C1 segment of cervical spinal cord (tissue), 14 donors: ENCODE measurements at regions not wholly inside any gene's neighbourhood (a gene's known extent, or its start where the extent isn't known, plus 50 kb on each side); places are given as distances from the start of the nearest gene placed in this dataset.
"Not testable (repeated sequence)": the region's sequence is repeated elsewhere in the genome, so short reads cannot be mapped to it uniquely, and the experiment has no call there.

Experiments
- DNase-seq, 14 donors: peaks; one replicate each; lab custom pipeline; 2025; lab: John Stamatoyannopoulos, UW

DNA sequence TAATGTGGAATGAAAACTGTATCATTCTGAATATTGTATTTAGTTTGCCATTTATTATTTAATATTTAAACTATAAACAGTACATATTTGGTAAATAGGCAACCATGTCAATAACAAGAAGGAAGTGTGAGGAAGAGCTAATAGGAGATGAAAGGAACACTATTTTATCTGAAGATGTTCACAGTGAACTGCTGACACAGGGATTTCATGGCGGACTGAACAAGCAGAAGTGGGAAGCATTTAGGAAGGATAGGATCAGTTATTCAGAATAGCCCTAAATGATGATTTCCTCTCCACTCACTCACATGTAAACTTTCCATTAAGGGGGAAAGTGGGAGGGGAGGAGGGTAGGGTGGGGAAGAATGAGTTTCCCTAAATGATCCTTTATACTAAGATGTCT is 682.4 kb downstream of the TOX3 start:
- no peak for DNase-seq

DNA sequence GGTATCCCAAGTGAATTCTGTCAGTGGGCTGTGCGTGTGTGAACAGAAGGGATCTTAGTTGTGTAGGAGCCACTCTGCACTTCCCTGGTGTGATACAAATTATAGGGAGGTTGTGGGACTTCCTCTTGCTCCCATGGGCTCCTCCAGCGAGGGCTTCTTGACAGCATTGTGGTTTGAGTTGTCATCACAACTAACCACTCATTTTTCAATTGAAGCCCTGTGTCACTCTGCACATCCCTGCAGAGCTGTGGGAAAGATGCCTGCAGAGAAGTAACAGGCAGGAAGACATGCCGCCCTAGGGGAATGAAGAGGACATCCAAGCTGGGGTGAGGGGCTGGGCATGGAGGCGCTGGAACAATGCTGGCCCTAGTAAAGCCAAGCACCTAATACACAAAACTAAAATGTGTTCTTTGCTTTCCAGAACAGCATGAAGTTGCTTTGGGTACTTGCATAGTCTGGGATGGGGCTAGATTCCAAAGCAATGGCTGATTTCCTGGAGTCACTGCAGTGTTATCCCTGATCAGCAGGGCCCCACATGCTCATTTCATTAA is 692.5 kb downstream of the TOX3 start:
- DNase-seq = no peak

DNA sequence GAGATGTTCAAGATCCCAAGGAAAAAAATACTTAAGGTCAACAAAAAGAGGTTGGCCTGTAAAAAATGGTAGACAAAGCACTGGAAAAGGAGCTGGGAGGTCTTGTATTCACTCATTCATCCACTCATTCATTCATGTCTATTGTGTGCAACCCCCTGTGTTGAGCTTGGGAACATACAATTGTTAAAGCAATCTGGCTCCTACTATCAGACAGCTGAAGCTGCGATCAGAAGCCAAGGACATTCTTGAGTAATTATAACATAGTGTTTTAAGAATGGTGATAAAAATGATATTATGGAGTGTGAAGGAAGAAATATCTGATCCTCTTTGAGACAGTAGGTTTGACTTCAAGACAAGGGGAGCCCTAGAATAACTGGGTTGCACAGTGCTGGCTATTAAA is 693.4 kb downstream of the TOX3 start:
- no peak for DNase-seq

DNA sequence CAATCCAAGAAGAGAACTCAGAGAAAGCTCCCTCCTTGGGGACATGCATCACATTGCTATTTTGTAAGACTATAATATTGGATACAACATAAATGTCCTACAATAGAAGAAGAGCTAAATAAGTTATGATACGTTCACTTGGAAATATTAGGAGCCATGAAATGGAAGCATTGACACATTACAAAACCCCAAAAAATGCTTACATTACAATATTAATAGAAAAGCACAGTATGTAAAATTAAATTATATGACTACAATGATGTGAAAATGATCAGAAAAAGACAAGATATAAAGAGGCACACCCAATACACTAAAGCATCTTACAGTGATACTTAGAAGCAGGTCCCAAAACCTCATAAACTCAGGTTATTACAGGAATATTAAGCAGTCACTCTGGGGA is 694.1 kb downstream of the TOX3 start:
- no peak for DNase-seq

DNA sequence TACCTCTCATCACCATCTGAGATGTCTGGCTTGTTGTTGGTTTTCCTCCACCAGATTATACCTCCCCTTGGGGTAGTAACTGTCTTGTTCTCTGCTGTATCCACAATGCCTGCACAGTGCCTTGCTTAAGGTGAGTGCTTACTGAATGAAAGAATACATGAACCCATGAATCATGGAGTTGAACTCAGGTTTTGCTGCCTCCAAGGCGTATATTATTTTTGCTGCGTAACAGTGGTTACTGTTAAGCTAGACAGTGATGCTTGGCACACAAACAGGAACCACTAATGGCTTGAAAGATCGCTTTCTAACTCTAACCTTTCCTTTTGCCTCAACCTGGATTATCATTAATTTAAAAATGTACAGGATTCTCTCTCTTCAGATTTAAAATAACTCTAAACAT is 695.8 kb downstream of the TOX3 start:
- DNase-seq = no peak

DNA sequence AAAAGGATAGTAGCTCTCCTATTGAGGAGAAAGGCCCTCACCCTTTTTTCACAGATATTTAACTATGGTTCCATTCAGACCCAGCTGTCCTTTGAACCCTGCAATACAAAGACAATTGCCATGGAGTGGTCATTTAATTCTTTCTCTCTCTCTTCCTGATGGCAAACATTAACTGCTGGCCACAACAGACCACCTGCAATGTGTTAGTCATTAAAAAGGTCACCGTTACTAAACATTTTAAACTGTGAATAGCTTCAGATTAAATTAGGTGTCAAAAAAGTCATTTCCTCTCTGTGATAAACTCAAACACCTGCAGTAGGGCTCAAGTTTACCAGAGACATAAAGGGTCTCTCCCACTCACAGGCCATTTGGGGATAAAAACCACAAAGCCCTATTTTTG is 697.2 kb downstream of the TOX3 start:
- DNase-seq = no peak

DNA sequence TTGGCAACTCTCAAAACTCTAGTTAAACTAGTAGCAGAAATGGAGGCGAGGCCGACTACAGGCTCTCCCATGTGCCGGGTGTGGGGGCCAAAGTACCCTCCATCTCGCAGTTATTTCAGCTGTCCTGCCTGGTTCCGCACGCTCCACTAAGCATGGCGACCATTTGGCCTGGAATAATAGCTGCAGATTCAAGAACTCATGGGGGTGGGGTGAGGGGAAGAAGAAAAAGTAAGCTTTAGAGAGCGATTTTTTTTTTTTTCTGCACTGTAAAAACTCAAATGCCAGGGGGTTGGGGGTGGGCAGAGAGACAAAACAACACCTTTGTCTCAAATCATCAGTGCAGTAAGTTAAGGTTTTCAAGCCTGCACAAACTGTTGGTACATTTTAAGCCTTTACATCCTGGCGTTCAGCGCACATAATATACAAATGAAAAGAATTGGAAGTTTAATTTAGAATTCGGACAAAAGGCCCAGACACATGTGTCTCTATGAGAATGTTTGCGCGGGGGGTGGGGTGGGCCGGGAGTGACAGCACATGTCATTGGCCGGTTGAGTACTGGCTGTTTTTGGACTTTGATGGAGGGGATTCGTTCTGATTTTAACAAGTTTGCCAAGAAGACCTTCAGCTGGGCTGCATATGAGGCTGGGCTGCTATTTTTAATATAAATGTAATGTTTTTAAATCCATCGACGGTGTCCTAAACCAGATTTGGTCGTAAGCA is 694.7 kb upstream of the SALL1 start:
- DNase-seq = no peak

DNA sequence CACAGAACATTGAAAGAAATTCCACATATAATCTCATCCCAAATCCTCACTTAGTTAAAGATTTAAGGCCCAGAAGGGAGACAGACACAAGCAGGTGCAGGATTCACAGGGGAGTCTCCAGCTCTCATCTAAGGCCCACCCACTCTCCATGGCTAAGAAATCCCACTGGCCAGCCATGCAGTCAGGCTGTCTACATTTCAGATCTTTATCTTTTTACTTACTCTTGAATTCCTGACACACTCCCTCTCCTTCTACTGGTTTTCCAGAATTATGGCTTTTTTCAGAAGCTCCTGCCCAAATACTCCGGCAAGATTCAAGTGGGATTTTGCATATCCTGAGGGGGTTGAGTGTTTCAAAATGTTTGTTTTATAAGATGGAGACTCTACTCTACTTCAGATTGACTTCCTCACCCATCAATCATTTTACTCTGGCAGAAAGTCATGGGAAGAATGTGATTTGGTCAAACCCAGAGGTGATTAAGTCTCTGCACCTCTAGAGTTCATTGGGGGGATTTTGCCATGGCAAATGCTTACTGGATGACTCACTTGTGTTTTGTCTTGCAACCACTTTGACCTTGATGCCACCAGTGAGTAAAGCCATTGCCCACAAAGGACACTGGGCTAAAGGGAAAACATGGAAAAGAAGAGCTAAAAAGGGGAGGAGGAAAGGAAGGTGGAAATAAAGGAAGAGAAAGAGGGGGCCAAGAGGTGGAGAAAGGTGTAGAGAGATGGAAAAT is 688.8 kb upstream of the SALL1 start:
- DNase-seq = no peak

DNA sequence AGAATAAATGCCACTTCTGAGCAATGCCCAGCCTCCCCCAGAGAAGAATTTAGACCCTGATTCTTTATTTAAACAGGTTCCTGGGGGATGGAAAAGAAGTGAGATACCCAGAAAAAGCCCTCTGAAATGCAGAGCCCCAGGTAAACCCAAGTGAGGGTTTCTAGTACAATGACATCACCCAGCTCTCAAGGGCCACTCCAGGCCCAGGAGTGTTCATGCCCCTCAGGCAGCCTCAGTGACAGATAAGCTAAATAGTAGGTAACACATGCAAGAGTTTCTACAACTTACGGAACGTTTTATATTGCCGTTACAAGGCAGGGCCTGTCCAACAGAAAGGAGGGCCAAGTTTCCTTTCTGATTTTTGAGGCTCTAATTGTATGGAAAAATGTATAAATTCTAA is 683.7 kb upstream of the SALL1 start:
- DNase-seq = no peak

DNA sequence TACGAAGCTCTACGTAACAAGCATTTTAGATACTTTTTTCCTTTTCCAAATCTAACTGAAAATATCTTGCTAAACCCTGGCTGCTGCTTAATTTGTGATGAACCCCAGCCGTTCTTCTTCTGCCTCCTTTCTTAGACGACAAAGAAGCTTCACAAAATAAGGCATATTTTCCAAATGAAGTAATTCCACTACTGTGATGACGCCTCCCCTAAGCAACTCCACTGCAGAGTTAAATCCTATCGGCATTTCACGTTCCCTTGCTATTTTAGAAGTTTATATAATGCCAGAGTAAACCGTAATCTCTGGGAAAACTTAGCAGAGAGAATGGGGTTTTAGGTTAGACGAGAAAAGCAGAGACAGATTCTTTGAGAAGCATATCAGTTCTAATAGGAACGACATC is 683.1 kb upstream of the SALL1 start:
- DNase-seq = no peak

DNA sequence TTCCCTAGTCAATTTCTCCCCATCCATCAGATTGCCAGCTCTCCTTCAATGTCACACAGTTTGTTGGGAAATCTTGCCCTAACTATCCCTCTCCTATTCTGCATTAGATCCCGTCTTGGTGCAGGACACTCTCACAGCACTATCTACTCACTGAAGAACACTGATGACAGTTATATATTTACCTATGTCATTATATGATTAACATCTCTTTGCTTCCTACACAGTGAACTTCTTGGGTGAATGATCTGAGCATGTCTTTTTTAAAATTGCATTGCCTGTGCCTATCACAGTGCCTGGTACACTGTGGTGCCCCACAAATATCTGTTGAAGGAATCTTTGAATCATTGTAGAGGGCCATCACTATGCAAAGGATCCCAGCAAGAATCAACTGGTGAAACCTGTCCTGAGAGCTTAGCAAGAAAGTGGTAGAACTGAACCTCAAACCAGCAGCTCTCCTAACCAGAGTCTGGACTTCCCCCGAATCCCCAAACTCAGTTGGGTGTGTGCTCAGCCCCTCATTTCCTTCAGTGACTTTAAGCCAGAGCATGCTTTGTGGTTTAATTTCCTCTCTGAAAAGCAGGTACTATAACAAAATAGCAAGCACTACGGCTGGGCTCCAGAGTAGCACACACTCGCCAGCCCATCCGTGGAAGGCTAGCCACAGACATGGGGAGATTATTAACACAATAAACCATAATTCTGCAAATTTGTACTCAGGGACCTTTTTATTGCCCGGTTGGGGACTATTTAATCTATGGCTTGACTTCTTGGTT is 680.7 kb upstream of the SALL1 start:
- DNase-seq = no peak

DNA sequence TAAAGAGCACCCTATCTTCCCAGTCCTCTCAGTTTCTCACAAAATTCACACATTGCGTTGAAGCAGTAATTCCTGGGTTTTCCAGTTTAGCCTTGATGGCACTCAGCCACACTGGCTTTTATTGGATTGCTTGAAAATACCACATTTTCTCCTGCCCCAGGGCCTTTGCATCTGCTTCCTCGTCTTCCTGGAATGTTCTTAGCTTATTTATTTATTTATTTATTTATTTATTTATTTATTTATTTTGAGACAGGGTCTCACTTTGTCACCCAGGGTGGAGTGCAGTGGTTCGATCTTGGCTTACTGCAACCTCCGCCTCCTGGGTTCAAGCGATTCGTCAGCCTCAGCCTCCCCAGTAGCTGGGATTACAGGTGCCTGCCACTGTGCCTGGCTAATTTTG is 680.0 kb upstream of the SALL1 start:
- DNase-seq = not testable (repeated sequence)

DNA sequence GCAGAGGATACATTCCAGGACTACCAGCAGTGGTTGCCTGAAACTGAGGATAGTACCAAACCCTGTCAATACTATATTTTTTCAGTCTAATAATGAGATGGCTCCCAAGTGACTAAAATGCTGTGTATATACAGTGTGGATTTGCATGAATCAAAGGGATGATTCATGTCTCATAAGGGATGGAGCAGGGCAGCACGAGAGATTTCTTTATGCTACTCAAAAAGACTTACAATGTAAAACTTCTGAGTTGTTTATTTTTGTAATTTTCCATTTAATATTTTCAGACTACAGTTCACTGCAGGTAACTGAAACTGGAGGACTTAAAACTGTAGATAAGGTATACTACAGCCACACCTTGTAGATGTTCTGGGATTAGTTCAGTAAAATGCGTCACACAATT is 674.7 kb upstream of the SALL1 start:
- DNase-seq = no peak

DNA sequence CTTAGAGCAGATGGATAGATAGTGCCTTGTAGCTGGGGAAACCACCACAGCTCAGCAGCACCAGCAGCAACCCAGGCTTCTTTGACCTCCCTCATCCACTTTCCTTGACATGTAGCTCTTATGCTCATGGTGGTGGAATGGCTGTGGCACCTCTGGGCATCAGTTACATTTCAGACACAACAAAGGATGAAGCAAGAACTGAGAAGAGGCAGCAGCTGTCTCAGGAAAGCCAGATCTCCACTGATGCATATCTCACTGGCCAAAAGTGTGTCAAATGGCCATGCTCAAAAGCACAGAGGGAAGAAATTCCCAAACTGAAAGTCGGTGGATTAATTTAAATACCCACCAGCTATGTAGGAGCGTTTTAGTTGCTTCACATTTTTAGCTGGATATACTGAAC is 671.4 kb upstream of the SALL1 start:
- no peak for DNase-seq

DNA sequence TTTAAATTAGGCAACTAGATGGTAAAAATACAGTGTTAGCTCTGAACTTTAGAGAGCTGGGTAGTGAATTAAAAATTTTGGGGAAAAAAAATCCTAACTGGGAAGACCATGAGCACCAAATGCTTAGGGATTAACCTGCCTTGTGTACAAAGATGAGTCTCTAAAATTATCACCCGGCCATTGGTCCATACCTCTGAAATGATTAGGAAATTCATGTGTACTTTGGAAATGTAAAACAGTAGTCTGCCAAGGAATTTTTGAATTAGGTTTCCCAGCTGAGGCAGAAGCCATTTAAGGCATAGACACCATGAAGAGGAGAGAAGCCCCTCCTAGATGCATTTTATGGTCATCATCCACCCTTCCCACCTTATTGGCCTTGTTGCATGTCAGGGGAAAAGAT is 670.5 kb upstream of the SALL1 start:
- DNase-seq = no peak

DNA sequence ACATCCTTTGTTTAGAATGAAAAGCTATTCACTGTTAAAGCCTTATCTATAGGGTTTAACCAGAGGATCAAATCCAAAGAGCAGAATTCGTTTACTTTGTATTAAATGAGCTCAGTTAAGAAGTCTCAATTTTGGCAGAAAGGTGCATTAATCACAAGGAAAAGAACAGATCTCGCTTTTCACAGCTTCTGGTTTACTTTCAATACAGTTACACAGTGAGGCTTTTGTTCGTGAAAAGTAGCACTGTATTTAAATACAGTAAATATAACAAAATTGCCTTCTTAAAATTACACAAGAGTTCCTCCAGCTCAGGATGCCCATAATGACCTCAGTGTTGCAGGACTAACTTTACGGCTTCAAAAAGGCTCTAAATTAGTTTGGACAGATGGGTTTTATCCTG is 669.1 kb upstream of the SALL1 start:
- DNase-seq = no peak

DNA sequence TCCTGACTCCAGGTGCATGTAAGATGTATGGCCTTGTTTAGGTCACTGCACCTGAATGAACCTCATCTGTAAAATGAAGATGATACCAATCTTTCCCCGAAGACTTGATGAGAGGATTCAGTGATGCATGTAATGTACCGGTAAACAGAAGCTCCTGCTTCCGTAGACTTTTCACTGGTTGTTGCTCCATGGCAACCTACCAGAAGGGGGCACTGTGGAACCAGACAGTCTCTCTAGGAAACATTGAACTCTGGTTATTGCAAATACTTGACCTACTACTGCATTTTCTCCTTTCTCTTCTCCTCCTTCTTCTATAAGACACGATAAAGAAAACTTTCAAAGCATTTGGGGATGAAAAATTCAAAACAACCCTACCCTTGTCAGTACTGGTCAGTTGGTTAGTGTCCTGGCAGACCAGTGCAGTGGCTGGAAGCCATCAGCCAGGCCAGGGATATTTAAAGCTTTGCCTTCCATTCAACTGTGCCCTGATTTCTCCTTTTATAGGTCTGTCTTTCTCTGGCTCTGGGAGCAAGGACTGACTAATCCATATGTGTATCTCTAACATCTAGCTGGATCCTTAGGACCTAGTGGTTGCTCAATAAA is 667.4 kb upstream of the SALL1 start:
- DNase-seq = peak in 5 of 14 donors; percentile 0 to 7 (median 1)

DNA sequence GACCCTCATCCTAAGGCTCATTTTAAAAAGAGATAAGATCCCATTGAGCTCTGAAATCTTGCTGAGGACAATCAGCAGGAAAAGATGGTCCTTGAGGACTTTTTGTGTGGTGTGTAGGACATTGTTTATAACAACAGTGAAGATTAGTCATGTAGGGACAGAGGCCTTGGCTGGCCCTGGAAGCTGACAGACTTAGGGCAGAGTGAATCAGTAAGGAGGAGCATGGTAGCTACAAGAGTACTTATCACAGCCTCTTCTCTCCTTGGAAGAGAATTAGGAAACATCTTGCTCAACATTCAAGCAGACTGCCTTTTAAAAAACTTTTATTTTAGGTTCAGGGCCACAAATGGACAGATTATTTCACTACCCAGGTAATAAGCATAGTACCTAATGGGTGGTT is 665.9 kb upstream of the SALL1 start:
- no peak for DNase-seq

DNA sequence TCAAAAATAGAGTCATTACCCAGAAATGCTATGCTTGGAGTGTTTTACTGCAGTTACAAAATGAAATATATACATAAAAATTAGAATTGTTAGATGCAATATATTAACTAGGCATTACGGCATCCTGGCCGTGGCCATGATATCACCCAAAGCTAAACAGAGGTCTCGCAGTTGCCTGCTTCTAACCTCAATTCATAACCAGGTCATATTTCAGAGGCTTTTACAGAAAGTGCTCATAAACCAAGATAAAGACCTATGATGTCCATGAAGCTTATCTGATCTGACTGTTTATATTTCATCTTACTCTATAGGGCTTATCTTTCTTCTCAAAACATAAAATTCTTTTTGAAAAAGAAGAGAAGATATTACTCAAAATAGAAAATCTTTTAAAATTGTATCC is 664.5 kb upstream of the SALL1 start:
- no peak for DNase-seq

DNA sequence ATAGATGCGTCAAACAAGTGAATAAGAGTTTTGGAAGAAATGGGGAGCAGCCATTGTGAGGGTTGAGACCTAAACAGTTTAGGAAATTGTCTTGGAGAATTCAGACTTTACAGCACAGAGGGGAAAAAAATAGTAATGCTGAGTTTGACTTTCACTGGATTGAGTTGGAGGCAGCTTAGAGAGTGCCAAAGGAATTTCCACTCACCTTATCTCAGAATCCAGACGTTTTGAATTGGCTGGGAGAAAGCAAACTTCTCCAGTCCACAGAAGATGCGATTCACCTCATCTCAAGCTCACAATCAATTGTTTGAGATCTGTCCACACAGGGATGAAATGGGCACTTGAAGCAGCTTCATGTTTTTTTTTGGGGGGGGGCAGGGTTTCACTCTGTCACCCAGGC is 663.5 kb upstream of the SALL1 start:
- DNase-seq = no peak

DNA sequence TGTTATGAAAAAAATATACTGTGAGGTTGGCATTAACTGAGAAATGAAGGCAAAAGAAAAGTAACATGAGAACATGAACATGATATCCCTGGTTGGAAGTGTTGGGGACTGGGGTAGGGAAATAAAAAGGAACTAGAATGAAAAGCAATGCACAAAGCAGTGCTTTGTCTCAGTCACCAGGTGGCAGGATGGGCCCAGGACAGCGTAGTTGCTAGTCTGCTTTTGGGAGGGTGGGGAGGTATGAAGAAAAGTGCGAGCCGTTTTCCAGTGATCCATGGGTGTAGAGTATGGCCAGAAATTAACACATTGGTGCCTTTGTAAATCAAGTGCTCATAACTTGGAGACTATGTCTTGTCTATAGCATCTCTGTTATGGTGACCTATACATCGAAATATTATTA is 662.5 kb upstream of the SALL1 start:
- DNase-seq = no peak

DNA sequence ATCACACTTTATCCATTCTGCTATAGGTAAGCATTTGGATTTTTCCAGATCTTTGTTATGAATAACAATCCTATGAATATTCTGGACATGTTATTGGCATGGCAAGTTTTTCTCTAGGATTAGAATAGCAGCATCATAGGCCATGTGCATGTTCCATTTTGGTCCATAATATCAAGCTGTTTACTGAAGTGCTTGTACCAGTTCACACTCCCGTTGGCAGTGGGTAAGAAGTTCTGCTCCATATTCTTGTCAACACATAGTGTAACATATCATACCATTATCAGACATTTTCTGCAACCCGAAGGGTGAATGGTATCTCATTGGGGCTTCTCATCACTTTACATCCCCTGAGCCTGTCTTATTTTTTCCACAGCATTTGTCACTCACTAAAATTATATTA is 661.9 kb upstream of the SALL1 start:
- no peak for DNase-seq
